ENCODE measurements at regions not wholly inside any gene's neighbourhood (a gene's known extent, or its start where the extent isn't known, plus 50 kb on each side); places are given as distances from the start of the nearest gene placed in this dataset.

- 0 out of 2 replicates have a peak, but pooled peaks cover 3% of the 10 kb centered on the region for H3K4me1 ChIP-seq (ENCODE audit: control insufficient read depth, insufficient read depth, low read length)
Observed at GRCh38 chr17:36675786-36676185, 74.4 kb downstream of the MRM1 start.

GRCh38 chr17:36679815-36680467 lies 78.6 kb downstream of the MRM1 start:
- Histone ChIP-seq H3K4me1 (ENCODE audit: control insufficient read depth, insufficient read depth, low read length) (peaks cover 8% of the 10 kb centered on the region; the same call in 1 of the 2 replicates), H3K36me3 (ENCODE audit: control insufficient read depth, insufficient read depth, low read length) (no peaks in the 10 kb centered on the region), H3K27me3 (ENCODE audit: control insufficient read depth, insufficient read depth, low read length) (no peaks in the 10 kb centered on the region), H3K9me3 (ENCODE audit: control insufficient read depth, insufficient read depth, low read length) (no peaks in the 10 kb centered on the region), H3K9ac (ENCODE audit: low read depth, low read length) (no peak overlapping the region), H3K27ac (ENCODE audit: low read depth, low read length) (no peak overlapping the region), H3K4me3 (ENCODE audit: low read depth, low read length) (no peak overlapping the region)

More at GRCh38 chr17:36675786-36676185, 74.4 kb downstream of the MRM1 start:
- no peak overlapping the region for H3K27ac ChIP-seq (ENCODE audit: low read depth, low read length)
- H3K4me3 ChIP-seq (ENCODE audit: low read depth, low read length), result no peak overlapping the region
- no peak overlapping the region for H3K9ac ChIP-seq (ENCODE audit: low read depth, low read length)
- H3K27me3 ChIP-seq (ENCODE audit: control insufficient read depth, insufficient read depth, low read length), result no peaks in the 10 kb centered on the region
- H3K36me3 ChIP-seq (ENCODE audit: control insufficient read depth, insufficient read depth, low read length), result no peaks in the 10 kb centered on the region
- no peaks in the 10 kb centered on the region for H3K9me3 ChIP-seq (ENCODE audit: control insufficient read depth, insufficient read depth, low read length)

DNA sequence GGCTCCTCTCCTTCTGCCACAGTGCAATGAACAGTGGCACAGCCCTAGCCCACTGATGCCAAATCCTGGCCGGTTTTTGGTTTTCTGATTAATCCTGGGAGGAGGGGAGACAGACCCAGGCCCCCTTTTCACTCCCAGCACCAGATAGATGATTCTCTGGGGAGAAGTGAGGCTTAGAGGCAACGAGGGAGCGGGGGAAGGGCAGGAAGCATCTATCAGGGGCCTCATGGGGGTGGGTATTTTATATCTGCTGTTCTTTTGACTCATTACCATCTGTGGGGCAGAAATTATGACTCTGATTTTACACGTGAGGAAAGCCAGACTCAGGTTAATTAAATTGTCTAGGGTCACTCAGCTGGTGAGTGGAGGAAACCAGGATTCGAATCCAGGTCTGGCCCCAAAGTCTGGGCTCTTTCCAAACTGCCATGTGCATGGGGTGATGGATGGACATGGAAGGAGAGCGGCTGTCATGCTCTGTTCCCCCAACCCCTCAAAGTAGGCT lies 79.4 kb downstream of the MRM1 start:
- Histone ChIP-seq H3K27me3 (ENCODE audit: control insufficient read depth, insufficient read depth, low read length) (no peaks in the 10 kb centered on the region), H3K9me3 (ENCODE audit: control insufficient read depth, insufficient read depth, low read length) (no peaks in the 10 kb centered on the region), H3K27ac (ENCODE audit: low read depth, low read length) (no peak overlapping the region), H3K4me3 (ENCODE audit: low read depth, low read length) (no peak overlapping the region), H3K36me3 (ENCODE audit: control insufficient read depth, insufficient read depth, low read length) (no peaks in the 10 kb centered on the region), H3K9ac (ENCODE audit: low read depth, low read length) (no peak overlapping the region), H3K4me1 (ENCODE audit: control insufficient read depth, insufficient read depth, low read length) (peaks cover 8% of the 10 kb centered on the region; the same call in 1 of the 2 replicates)

DNA sequence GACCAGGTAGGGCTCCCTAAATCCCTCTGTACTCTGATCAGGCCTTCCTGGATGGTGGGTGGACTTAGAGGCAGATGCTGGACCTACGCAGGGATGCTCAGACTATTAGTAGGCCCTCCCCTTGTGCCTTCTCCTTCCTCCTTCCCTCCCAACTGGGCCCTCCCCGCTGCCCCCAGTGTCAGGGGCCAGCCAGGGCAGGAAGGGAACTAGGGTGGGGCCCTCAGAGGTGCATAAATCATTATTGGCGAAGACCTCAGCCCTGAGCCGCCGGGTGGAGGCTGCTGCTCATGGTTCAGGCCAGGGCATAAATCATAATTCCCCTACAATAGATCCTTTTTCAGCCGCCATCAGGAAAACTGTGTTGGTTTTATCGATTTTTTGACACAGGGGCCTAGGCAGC lies 81.4 kb downstream of the MRM1 start:
- Histone ChIP-seq H3K9ac (ENCODE audit: low read depth, low read length) (no peak overlapping the region), H3K36me3 (ENCODE audit: control insufficient read depth, insufficient read depth, low read length) (no peaks in the 10 kb centered on the region)

GRCh38 chr17:36683387-36683786 lies 82.0 kb downstream of the MRM1 start:
- peaks cover 28% of the 10 kb centered on the region for H3K4me1 ChIP-seq (ENCODE audit: control insufficient read depth, insufficient read depth, low read length)
- H3K36me3 ChIP-seq (ENCODE audit: control insufficient read depth, insufficient read depth, low read length), result no peaks in the 10 kb centered on the region

More for the DNA sequence above, 81.4 kb downstream of the MRM1 start:
- no peak overlapping the region for H3K27ac ChIP-seq (ENCODE audit: low read depth, low read length)
- peaks cover 25% of the 10 kb centered on the region for H3K4me1 ChIP-seq (ENCODE audit: control insufficient read depth, insufficient read depth, low read length)
- H3K4me3 ChIP-seq (ENCODE audit: low read depth, low read length), result no peak overlapping the region
- no peaks in the 10 kb centered on the region for H3K27me3 ChIP-seq (ENCODE audit: control insufficient read depth, insufficient read depth, low read length)
- no peaks in the 10 kb centered on the region for H3K9me3 ChIP-seq (ENCODE audit: control insufficient read depth, insufficient read depth, low read length)

GRCh38 chr17:36684134-36684533 lies 82.8 kb downstream of the MRM1 start:
- Histone ChIP-seq H3K27ac (ENCODE audit: low read depth, low read length) (no peak overlapping the region), H3K4me1 (ENCODE audit: control insufficient read depth, insufficient read depth, low read length) (peaks cover 28% of the 10 kb centered on the region), H3K36me3 (ENCODE audit: control insufficient read depth, insufficient read depth, low read length) (no peaks in the 10 kb centered on the region), H3K9me3 (ENCODE audit: control insufficient read depth, insufficient read depth, low read length) (no peaks in the 10 kb centered on the region), H3K9ac (ENCODE audit: low read depth, low read length) (no peak overlapping the region), H3K4me3 (ENCODE audit: low read depth, low read length) (no peak overlapping the region), H3K27me3 (ENCODE audit: control insufficient read depth, insufficient read depth, low read length) (no peaks in the 10 kb centered on the region)

More at GRCh38 chr17:36683387-36683786, 82.0 kb downstream of the MRM1 start:
- Histone ChIP-seq H3K27me3 (ENCODE audit: control insufficient read depth, insufficient read depth, low read length) (no peaks in the 10 kb centered on the region), H3K4me3 (ENCODE audit: low read depth, low read length) (no peak overlapping the region), H3K9ac (ENCODE audit: low read depth, low read length) (no peak overlapping the region), H3K9me3 (ENCODE audit: control insufficient read depth, insufficient read depth, low read length) (no peaks in the 10 kb centered on the region), H3K27ac (ENCODE audit: low read depth, low read length) (no peak overlapping the region)

DNA sequence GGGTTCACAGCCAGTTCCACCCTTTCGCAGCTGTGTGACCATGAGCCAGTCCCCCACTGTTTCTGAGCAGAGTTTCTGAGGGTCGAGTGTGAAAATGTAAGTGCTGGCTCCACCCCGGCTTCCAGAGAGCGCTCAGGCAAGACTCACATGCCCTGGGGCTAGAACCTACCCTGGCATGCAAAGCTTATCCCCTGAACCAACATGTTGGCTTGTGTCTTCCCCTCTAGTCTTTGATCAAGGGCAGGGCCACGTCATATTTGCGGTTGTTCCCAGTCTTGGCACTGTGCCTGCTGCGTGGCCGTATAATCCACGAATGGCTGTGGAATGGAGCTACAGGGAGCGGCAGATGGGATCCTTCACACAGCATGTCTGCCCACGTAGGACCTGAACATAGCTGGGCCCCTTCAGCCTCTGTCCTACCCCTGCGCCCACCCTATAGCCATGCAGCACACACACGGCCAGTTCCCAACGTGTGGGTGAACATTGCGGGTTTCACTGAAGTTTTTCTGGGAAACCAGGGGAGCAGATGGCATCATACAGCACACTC lies 84.8 kb downstream of the MRM1 start:
- Histone ChIP-seq H3K9me3 (ENCODE audit: control insufficient read depth, insufficient read depth, low read length) (no peaks in the 10 kb centered on the region), H3K4me3 (ENCODE audit: low read depth, low read length) (no peak overlapping the region), H3K36me3 (ENCODE audit: control insufficient read depth, insufficient read depth, low read length) (no peaks in the 10 kb centered on the region), H3K27ac (ENCODE audit: low read depth, low read length) (no peak overlapping the region), H3K4me1 (ENCODE audit: control insufficient read depth, insufficient read depth, low read length) (peaks cover 25% of the 10 kb centered on the region), H3K27me3 (ENCODE audit: control insufficient read depth, insufficient read depth, low read length) (no peaks in the 10 kb centered on the region), H3K9ac (ENCODE audit: low read depth, low read length) (no peak overlapping the region)

DNA sequence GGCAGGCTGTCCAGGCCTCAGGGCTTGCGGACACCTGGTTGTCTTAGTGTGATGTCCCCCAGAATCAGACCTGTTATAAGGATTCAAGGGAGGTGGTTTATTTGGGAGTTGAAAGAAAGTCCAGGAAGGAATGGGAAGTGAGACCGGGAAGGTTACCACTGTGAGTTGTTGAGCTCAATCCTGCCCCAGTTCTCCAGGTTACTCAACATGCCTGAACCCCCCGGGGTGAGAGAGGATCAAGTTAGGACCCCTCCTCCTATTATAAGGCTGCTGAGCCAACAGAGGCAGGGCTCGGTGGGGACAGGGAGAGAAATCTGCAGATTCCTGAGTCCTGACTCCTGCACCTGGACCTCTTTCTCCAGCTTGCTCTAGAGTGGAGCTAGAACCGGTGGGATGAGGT lies 86.4 kb downstream of the MRM1 start:
- peaks cover 30% of the 10 kb centered on the region for H3K4me1 ChIP-seq (ENCODE audit: control insufficient read depth, insufficient read depth, low read length)
- no peaks in the 10 kb centered on the region for H3K9me3 ChIP-seq (ENCODE audit: control insufficient read depth, insufficient read depth, low read length)
- no peak overlapping the region for H3K9ac ChIP-seq (ENCODE audit: low read depth, low read length)
- H3K27me3 ChIP-seq (ENCODE audit: control insufficient read depth, insufficient read depth, low read length), result no peaks in the 10 kb centered on the region
- no peak overlapping the region for H3K4me3 ChIP-seq (ENCODE audit: low read depth, low read length)
- no peak overlapping the region for H3K27ac ChIP-seq (ENCODE audit: low read depth, low read length)
- no peaks in the 10 kb centered on the region for H3K36me3 ChIP-seq (ENCODE audit: control insufficient read depth, insufficient read depth, low read length)

DNA sequence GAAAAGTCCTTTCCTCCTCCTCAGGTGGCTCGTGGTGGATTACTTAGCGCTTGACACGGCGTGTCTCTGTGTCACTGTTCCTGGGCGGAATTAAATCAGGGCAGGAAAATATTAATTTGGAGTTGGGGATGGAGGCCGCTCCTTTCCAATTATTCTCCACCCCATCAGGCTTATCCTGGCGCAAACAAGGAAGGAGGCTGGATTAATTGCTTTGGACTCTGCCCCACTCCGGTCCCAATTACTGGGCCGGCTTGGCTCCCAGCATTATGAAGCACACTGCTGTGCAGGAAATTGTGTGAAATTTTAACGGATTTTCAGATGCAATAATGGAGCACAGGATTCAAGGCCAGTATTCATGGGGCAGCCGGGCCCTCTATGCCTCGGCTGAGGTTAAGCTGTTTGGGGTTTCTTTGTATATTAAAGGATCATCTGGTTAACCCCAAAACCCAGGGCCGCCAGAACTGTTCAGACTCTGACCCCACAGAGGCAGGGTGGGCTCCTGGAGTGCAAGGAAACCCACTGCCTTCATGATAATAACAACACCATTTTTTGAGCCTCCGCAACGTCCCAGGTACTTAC lies 87.8 kb downstream of the MRM1 start:
- Histone ChIP-seq H3K36me3 (ENCODE audit: control insufficient read depth, insufficient read depth, low read length) (no peaks in the 10 kb centered on the region), H3K27me3 (ENCODE audit: control insufficient read depth, insufficient read depth, low read length) (no peaks in the 10 kb centered on the region), H3K9me3 (ENCODE audit: control insufficient read depth, insufficient read depth, low read length) (no peaks in the 10 kb centered on the region), H3K9ac (ENCODE audit: low read depth, low read length) (no peak overlapping the region), H3K4me3 (ENCODE audit: low read depth, low read length) (no peak overlapping the region), H3K27ac (ENCODE audit: low read depth, low read length) (no peak overlapping the region), H3K4me1 (ENCODE audit: control insufficient read depth, insufficient read depth, low read length) (peaks cover 27% of the 10 kb centered on the region)

- no peaks in the 10 kb centered on the region for H3K27me3 ChIP-seq (ENCODE audit: control insufficient read depth, insufficient read depth, low read length)
Observed at GRCh38 chr17:36690190-36690589, 88.8 kb downstream of the MRM1 start.

GRCh38 chr17:36691606-36692005 lies 90.2 kb downstream of the MRM1 start:
- Histone ChIP-seq H3K27ac (ENCODE audit: low read depth, low read length) (no peak overlapping the region), H3K27me3 (ENCODE audit: control insufficient read depth, insufficient read depth, low read length) (no peaks in the 10 kb centered on the region), H3K4me1 (ENCODE audit: control insufficient read depth, insufficient read depth, low read length) (peaks cover 22% of the 10 kb centered on the region), H3K9me3 (ENCODE audit: control insufficient read depth, insufficient read depth, low read length) (no peaks in the 10 kb centered on the region), H3K36me3 (ENCODE audit: control insufficient read depth, insufficient read depth, low read length) (no peaks in the 10 kb centered on the region), H3K4me3 (ENCODE audit: low read depth, low read length) (no peak overlapping the region), H3K9ac (ENCODE audit: low read depth, low read length) (no peak overlapping the region)

More at GRCh38 chr17:36690190-36690589, 88.8 kb downstream of the MRM1 start:
- peaks cover 27% of the 10 kb centered on the region for H3K4me1 ChIP-seq (ENCODE audit: control insufficient read depth, insufficient read depth, low read length)
- H3K4me3 ChIP-seq (ENCODE audit: low read depth, low read length), result no peak overlapping the region
- H3K27ac ChIP-seq (ENCODE audit: low read depth, low read length), result no peak overlapping the region
- no peak overlapping the region for H3K9ac ChIP-seq (ENCODE audit: low read depth, low read length)
- no peaks in the 10 kb centered on the region for H3K36me3 ChIP-seq (ENCODE audit: control insufficient read depth, insufficient read depth, low read length)
- H3K9me3 ChIP-seq (ENCODE audit: control insufficient read depth, insufficient read depth, low read length), result no peaks in the 10 kb centered on the region

Data from HUES48 (cell line).